PFSK-1 (cell line): ENCODE measurements at regions not wholly inside any gene's neighbourhood (a gene's known extent, or its start where the extent isn't known, plus 50 kb on each side); places are given as distances from the start of the nearest gene placed in this dataset.

Experiments
- FOXP2 ChIP-seq: optimal IDR thresholded peaks from 2 replicates; pipeline ENCODE3; 2011; ENCODE audit warnings: borderline replicate concordance, control low read depth, inconsistent platforms; ENCODE audit not compliant: insufficient read depth; ENCODE audit errors: extremely low read length, extremely low read depth
- POLR2AphosphoS5 ChIP-seq: IDR thresholded peaks from 2 replicates; pipeline ENCODE4 v1.6.1; 2012; ENCODE audit warnings: low read depth, mild to moderate bottlenecking, control low read depth, low read length, moderate library complexity
- REST ChIP-seq, 2 experiments: IDR thresholded peaks; 2 replicates each; pipeline versions ENCODE4 v1.6.1 to v1.8.0; 2011 to 2012; ENCODE audit warnings: low read depth in 2 of 2, low read length in 2 of 2, control low read depth in 1 of 2, inconsistent platforms in 1 of 2, mild to moderate bottlenecking in 1 of 2, moderate library complexity in 1 of 2; ENCODE audit not compliant: insufficient read depth in 1 of 2
- SIN3A ChIP-seq: IDR thresholded peaks from 2 replicates; pipeline ENCODE4 v1.6.1; 2012; ENCODE audit warnings: mild to moderate bottlenecking, low read length, moderate library complexity, borderline replicate concordance; ENCODE audit not compliant: insufficient read depth
- TAF1 ChIP-seq: IDR thresholded peaks from 2 replicates; pipeline ENCODE4 v1.6.1; 2012; ENCODE audit warnings: low read length, control low read depth, borderline replicate concordance; ENCODE audit not compliant: insufficient read depth

DNA sequence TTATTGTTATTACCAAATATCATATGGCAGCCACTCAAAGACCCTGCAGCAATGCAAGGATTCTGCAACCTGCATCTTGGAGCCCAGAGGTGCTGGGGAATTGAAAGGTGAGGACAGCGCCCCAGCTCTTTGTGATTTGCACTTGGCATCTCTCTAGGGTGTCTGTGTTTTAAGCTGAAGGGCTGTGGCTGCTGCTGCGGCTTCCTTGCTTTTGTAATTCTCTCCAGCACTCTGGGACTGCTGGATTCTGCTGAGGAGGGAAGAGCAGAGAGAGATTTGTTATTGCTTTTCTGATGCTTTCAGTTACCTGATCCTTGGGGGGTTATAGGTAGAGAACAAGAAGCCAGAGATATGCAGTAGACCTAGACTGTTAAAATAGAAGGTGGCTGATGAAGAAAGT is 562.4 kb downstream of the EBF1 start:
- no peak for TF ChIP-seq POLR2AphosphoS5
- no peak for TF ChIP-seq SIN3A
- no peak for TF ChIP-seq FOXP2
- no peak for TF ChIP-seq REST (IDR thresholded peaks at IDR 0.05; ENCODE audit: insufficient read depth in 1 of 2, low read depth in 2 of 2, low read length in 2 of 2)

GRCh38 chr5:158534203-158534602 is 565.5 kb downstream of the EBF1 start:
- TF ChIP-seq FOXP2 (no peak), SIN3A (no peak)

DNA sequence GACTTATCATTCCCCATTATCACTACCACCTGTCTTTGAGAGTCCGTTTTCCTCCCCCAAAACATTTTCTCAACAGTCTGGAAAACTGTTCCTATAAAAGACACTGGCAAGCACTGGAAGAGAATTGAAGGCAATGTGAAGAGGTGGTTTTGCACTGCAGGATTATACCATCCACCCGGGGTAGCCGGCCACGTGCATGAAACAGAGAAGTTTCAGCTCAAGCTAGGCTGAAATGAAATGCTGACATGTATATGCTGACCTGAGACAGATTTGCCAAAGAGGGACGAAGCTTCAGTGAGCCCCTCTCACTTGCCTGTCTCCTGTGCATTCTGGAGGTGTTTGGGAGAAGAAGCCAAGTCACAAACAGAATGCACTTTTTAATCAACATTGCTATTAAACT is 567.0 kb downstream of the EBF1 start:
- TF ChIP-seq FOXP2 = no peak
- no peak for TF ChIP-seq REST (IDR thresholded peaks at IDR 0.05; ENCODE audit: insufficient read depth in 1 of 2, low read depth in 2 of 2, low read length in 2 of 2)
- no peak for TF ChIP-seq SIN3A
- TF ChIP-seq TAF1 = no peak
- TF ChIP-seq POLR2AphosphoS5 = no peak

- TF ChIP-seq TAF1 (no peak), FOXP2 (no peak), POLR2AphosphoS5 (no peak), SIN3A (no peak), REST (IDR thresholded peaks at IDR 0.05; ENCODE audit: insufficient read depth in 1 of 2, low read depth in 2 of 2, low read length in 2 of 2) (no peak)
Observed at GRCh38 chr5:158531860-158532259, 567.9 kb downstream of the EBF1 start.

DNA sequence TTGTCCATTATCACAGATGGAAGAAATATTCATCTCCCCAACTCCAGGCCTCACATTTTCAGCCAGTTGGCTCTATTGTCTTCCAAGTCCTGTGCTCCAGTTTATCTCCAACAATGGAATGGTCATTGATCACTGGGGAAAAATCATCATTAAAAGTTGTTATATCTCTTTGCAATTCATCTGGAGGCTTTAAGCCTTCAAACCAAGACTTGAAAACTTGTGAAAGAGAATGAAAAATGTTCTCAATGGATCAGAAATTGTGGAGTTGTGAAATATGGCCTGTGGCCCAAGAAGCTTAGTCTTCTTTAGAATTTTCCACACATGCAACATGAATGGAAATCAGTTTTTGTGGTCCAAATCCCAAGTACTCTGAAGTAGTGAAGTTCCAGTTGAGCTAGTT is 569.6 kb downstream of the EBF1 start:
- TF ChIP-seq REST (IDR thresholded peaks at IDR 0.05; ENCODE audit: insufficient read depth in 1 of 2, low read depth in 2 of 2, low read length in 2 of 2) (no peak), FOXP2 (no peak), SIN3A (no peak), POLR2AphosphoS5 (no peak), TAF1 (no peak)
